GM12878 (cell line): ENCODE measurements at regions not wholly inside any gene's neighbourhood (a gene's known extent, or its start where the extent isn't known, plus 50 kb on each side); places are given as distances from the start of the nearest gene placed in this dataset.

Experiments
- ATAC-seq: fragments of 200-7000 bp; cut with Tn5 transposase; 3 replicates; pipeline ENCODE4 v1.9.1; 2020; ENCODE audit warnings: mild to moderate bottlenecking, moderate library complexity
- BruUV-seq: library from RNA; stranded (reverse); fragments of 400-500 nt; replicated peaks from 2 replicates; lab custom pipeline; 2021; lab: Mats Ljungman, UMichigan
- CTCF ChIA-PET: fragments of 300-600 bp; sonication (Branson Sonifier 250); formaldehyde crosslinking; extraction: SDS; loops from one replicate; lab custom pipeline; 2021; ENCODE audit warnings: inconsistent platforms; lab: Yijun Ruan, JAX
- POLR2A ChIA-PET: fragments of 350-600 bp; formaldehyde crosslinking; extraction: SDS; loops from one replicate; lab custom pipeline; 2021; ENCODE audit warnings: inconsistent platforms; lab: Charles Lee
- RAD21 ChIA-PET: fragments of 300-600 bp; sonication (Branson Sonifier 250); formaldehyde crosslinking; loops from one replicate; lab custom pipeline; 2023; ENCODE audit warnings: antibody characterized with exemption; ENCODE audit not compliant: unreplicated experiment; lab: Charles Lee
- SMC1A ChIA-PET: fragments of 300-600 bp; sonication (Branson Sonifier 250); formaldehyde crosslinking; loops from one replicate; lab custom pipeline; 2023; ENCODE audit not compliant: unreplicated experiment, uncharacterized antibody; lab: Charles Lee
- DNase-seq: peaks from one replicate; pipeline ENCODE4 v3.0.0-alpha.2; 2011; ENCODE audit warnings: low read depth, low spot score
- FAIRE-seq: peaks from 3 replicates; lab custom pipeline; 2011; peaks lifted over from hg19 to GRCh38; lab: Jason Lieb, UNC
- H2AFZ ChIP-seq: 2 replicates; pipeline ENCODE4 v1.6.0; 2011; ENCODE audit warnings: low read depth, low read length, control low read depth; ENCODE audit not compliant: control insufficient read depth
- H3K27ac ChIP-seq: 2 replicates; pipeline ENCODE4 v1.5.1; 2011; ENCODE audit warnings: control low read depth; ENCODE audit not compliant: control insufficient read depth, insufficient read depth
- H3K27me3 ChIP-seq, 2 experiments: replicated peaks in 1 of 2; 2 replicates each; pipeline versions ENCODE4 v1.6.0 to v1.6.1; 2011; ENCODE audit warnings: low read length in 1 of 2; ENCODE audit not compliant: control insufficient read depth in 2 of 2, insufficient read depth in 2 of 2
- H3K36me3 ChIP-seq, 2 experiments: 2 replicates each; pipeline ENCODE4 v1.5.1; 2011; ENCODE audit warnings: low read length in 1 of 2; ENCODE audit not compliant: control insufficient read depth in 2 of 2, insufficient read depth in 2 of 2
- H3K4me1 ChIP-seq: 2 replicates; pipeline ENCODE4 v1.6.1; 2011; ENCODE audit warnings: mild to moderate bottlenecking, low read length, moderate library complexity, mixed read lengths; ENCODE audit not compliant: control insufficient read depth, insufficient read depth
- H3K4me2 ChIP-seq: 2 replicates; pipeline ENCODE4 v1.6.0; 2011; ENCODE audit warnings: control low read depth; ENCODE audit not compliant: control insufficient read depth, insufficient read depth
- H3K4me3 ChIP-seq: fragments of 200-600 bp; sonication (generic); 2 replicates; pipeline ENCODE4 v1.5.1; 2016
- H3K79me2 ChIP-seq: 2 replicates; pipeline ENCODE4 v1.6.0; 2011; ENCODE audit warnings: low read length; ENCODE audit not compliant: control insufficient read depth, insufficient read depth
- H3K9ac ChIP-seq: 2 replicates; pipeline ENCODE4 v1.8.0; 2011; ENCODE audit warnings: low read length, control low read depth, mixed read lengths; ENCODE audit not compliant: control insufficient read depth, insufficient read depth
- H3K9me3 ChIP-seq: replicated peaks from 3 replicates; pipeline ENCODE4 v1.5.1; 2011; ENCODE audit warnings: mild to moderate bottlenecking, low read length; ENCODE audit not compliant: control insufficient read depth, insufficient read depth
- H4K20me1 ChIP-seq: 2 replicates; pipeline ENCODE4 v1.6.0; 2011; ENCODE audit not compliant: control insufficient read depth, insufficient read depth
- BMI1 ChIP-seq: fragments of 450-650 bp; IDR thresholded peaks from 2 replicates; pipeline ENCODE4 v1.6.1; 2016; ENCODE audit warnings: mild to moderate bottlenecking, moderate library complexity, borderline replicate concordance
- IKZF1 ChIP-seq: fragments of 450-650 bp; conservative IDR thresholded peaks from 2 replicates; pipeline ENCODE4 v1.6.1; 2017; ENCODE audit warnings: antibody characterized with exemption, mild to moderate bottlenecking
- MYC ChIP-seq: IDR thresholded peaks from 2 replicates; pipeline ENCODE4 v1.6.1; 2011; ENCODE audit warnings: mild to moderate bottlenecking, low read length, moderate library complexity, inconsistent platforms; ENCODE audit not compliant: insufficient read depth, insufficient replicate concordance, insufficient read length, severe bottlenecking
- POLR2AphosphoS5 ChIP-seq: IDR thresholded peaks from 2 replicates; pipeline ENCODE4 v1.6.1; 2011; ENCODE audit warnings: mild to moderate bottlenecking, low read length, inconsistent platforms
- SIN3A ChIP-seq: IDR thresholded peaks from 2 replicates; pipeline ENCODE4 v1.6.1; 2012; ENCODE audit warnings: low read depth, low read length, improper control_type of control experiment
- STAT1 ChIP-seq: fragments of 450-650 bp; conservative IDR thresholded peaks from 2 replicates; pipeline ENCODE4 v1.6.1; 2014; ENCODE audit warnings: antibody characterized with exemption, mild to moderate bottlenecking
- TCF7 ChIP-seq: IDR thresholded peaks from 2 replicates; pipeline ENCODE4 v1.6.1; 2014; ENCODE audit warnings: antibody characterized with exemption, borderline replicate concordance
- WRNIP1 ChIP-seq: IDR thresholded peaks from 2 replicates; pipeline ENCODE4 v1.6.1; 2011; ENCODE audit warnings: low read depth, low read length, improper control_type of control experiment, borderline replicate concordance
- WGBS: methylation state at CpG from one replicate; pipeline ENCODE4 v1.1.6; 2016; ENCODE audit warnings: low lambda C conversion rate; ENCODE audit not compliant: insufficient replicate concordance, insufficient coverage; ENCODE audit errors: missing lambda C conversion rate; 5-methylcytosine and 5-hydroxymethylcytosine counted together
- in situ Hi-C: fragments of 300-500 bp; cut with MboI; formaldehyde crosslinking; loops from 9 replicates; pipeline ENCODE4 v1.14.3; 2018; ENCODE audit warnings: mixed read lengths
- intact Hi-C: fragments of 100-400 bp; cut with micrococcal nuclease; formaldehyde crosslinking; loops from one replicate; pipeline ENCODE4 v1.14.2; 2022; ENCODE audit not compliant: unreplicated experiment
- TF ChIP-seq, protein P1 (sequence below): IDR thresholded peaks from 2 replicates; pipeline ENCODE4 v1.6.1; 2011; ENCODE audit warnings: mild to moderate bottlenecking, low read depth, low read length, moderate library complexity; ENCODE audit not compliant: insufficient replicate concordance

DNA sequence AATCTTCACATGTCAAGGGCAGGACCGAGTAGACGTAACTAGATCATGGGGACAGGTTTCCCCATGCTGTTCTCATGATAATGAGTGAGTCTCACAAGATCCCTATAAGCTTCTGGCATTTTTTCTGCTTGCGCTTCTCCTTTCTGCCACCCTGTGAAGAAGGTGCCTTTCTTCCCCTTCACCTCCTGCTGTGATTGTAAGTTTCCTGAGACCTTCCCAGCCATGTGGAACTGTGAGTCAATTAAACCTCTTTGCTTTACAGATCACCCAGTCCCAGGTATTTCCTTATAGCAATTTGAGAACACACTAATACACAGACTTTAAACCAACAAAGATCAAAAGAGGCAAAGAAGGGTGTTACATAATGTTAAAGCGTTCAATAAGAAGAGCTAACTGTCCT is 156.6 kb upstream of the UBE2E2 start:
- Histone ChIP-seq H3K36me3 (no peaks in the 10 kb centered on the region), H3K4me3 (no peak overlapping the region), H3K27ac (no peak overlapping the region), H3K79me2 (no peaks in the 10 kb centered on the region), H3K27me3 (no peaks in the 10 kb centered on the region), H3K4me2 (no peak overlapping the region), H3K9ac (no peak overlapping the region), H4K20me1 (no peaks in the 10 kb centered on the region), H3K4me1 (no peaks in the 10 kb centered on the region), H3K9me3 (no peaks in the 10 kb centered on the region; the same call in 1 of the 3 replicates), H2AFZ (no peak overlapping the region)
- BruUV-seq = no TSS peak
- WGBS = 67% methylated on average over 4 of the region's 4 CpGs
- intact Hi-C loops (no loop called here), in situ Hi-C loops (no loop called here)
- no peak for ATAC-seq
- CTCF ChIA-PET = no interaction called here
- RAD21 ChIA-PET = no interaction called here
- SMC1A ChIA-PET = interaction anchor here (1.2 kb wide), 1 partner anchor 10 kb away, joined by 3 read pairs; no protein-coding TSS in a partner anchor
- DNase-seq = no peak
- POLR2A ChIA-PET = no interaction called here
- FAIRE-seq = no peak
- no peak for TF ChIP-seq SIN3A
- TF ChIP-seq, protein P1, sequence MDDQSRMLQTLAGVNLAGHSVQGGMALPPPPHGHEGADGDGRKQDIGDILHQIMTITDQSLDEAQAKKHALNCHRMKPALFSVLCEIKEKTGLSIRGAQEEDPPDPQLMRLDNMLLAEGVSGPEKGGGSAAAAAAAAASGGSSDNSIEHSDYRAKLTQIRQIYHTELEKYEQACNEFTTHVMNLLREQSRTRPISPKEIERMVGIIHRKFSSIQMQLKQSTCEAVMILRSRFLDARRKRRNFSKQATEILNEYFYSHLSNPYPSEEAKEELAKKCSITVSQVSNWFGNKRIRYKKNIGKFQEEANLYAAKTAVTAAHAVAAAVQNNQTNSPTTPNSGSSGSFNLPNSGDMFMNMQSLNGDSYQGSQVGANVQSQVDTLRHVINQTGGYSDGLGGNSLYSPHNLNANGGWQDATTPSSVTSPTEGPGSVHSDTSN = no peak
- TF ChIP-seq MYC = no peak
- TF ChIP-seq STAT1 = no peak
- TF ChIP-seq POLR2AphosphoS5 = no peak
- TF ChIP-seq TCF7 = no peak
- no peak for TF ChIP-seq BMI1
- TF ChIP-seq IKZF1 = no peak
- TF ChIP-seq WRNIP1 = no peak
